Upper lobe of left lung (tissue), 6 donors: ENCODE measurements at regions not wholly inside any gene's neighbourhood (a gene's known extent, or its start where the extent isn't known, plus 50 kb on each side); places are given as distances from the start of the nearest gene placed in this dataset.

ENCODE experiments used
- ATAC-seq, 2 donors: fragments of 200-7000 bp; cut with Tn5 transposase; one replicate each; pipeline ENCODE4 v1.9.1; 2022; ENCODE audit warnings: mild to moderate bottlenecking in 2 of 2, moderate library complexity in 2 of 2; ENCODE audit not compliant: low FRiP score in 2 of 2
- DNase-seq, 2 donors: peaks; one replicate each; pipeline ENCODE4 v3.0.0-alpha.2; 2019 to 2020
- H3K27ac ChIP-seq, 4 donors: fragments of 200-600 bp; sonication (generic); one replicate each; pipeline ENCODE4 v1.5.1; 2016 to 2019
- H3K27me3 ChIP-seq, 4 donors: fragments of 200-600 bp; sonication (generic); one replicate each; pipeline ENCODE4 v1.5.1; 2017 to 2019
- H3K36me3 ChIP-seq, 4 donors: fragments of 200-600 bp; sonication (generic); one replicate each; pipeline ENCODE4 v1.5.1; 2016 to 2019
- H3K4me1 ChIP-seq, 4 donors: fragments of 200-600 bp; sonication (generic); one replicate each; pipeline ENCODE4 v1.5.1; 2018 to 2019
- H3K4me3 ChIP-seq, 4 donors: fragments of 200-600 bp; sonication (generic); one replicate each; pipeline ENCODE4 v1.5.1; 2017 to 2019; ENCODE audit warnings: mild to moderate bottlenecking in 2 of 4, moderate library complexity in 1 of 4
- H3K9me3 ChIP-seq, 4 donors: fragments of 200-600 bp; sonication (generic); one replicate each; pipeline ENCODE4 v1.5.1; 2018 to 2019
- CTCF ChIP-seq, 6 experiments: fragments of 450-650 bp in 4 of 6; fragments of 200-600 bp in 2 of 6; sonication (generic) in 2 of 6; IDR thresholded peaks; one replicate each; pipeline ENCODE4 v1.5.1; 2016 to 2019; ENCODE audit warnings: antibody characterized with exemption in 6 of 6
- EP300 ChIP-seq, 4 donors: sonication (generic); formaldehyde crosslinking; IDR thresholded peaks; one replicate each; pipeline ENCODE4 v1.5.1; 2017; ENCODE audit warnings: antibody characterized with exemption in 4 of 4, control low read depth in 2 of 4
- POLR2A ChIP-seq, 4 donors: fragments of 450-650 bp; IDR thresholded peaks; one replicate each; pipeline ENCODE4 v1.5.1; 2016 to 2017; ENCODE audit warnings: antibody characterized with exemption in 4 of 4, mild to moderate bottlenecking in 2 of 4
- POLR2AphosphoS5 ChIP-seq, 2 donors: sonication (generic); formaldehyde crosslinking; IDR thresholded peaks; one replicate each; pipeline ENCODE4 v1.5.1; 2017; ENCODE audit warnings: antibody characterized with exemption in 2 of 2
- WGBS, 2 donors: methylation state at CpG; one replicate each; pipeline ENCODE4 v1.1.5; 2017 to 2018; 5-methylcytosine and 5-hydroxymethylcytosine counted together
- donor health status: DM: no; HTN: no; CAD: no; lungs with moderate emphysema.
- donor health status: DM: no; HTN: yes; CAD: no; lungs with severe emphysema.

DNA sequence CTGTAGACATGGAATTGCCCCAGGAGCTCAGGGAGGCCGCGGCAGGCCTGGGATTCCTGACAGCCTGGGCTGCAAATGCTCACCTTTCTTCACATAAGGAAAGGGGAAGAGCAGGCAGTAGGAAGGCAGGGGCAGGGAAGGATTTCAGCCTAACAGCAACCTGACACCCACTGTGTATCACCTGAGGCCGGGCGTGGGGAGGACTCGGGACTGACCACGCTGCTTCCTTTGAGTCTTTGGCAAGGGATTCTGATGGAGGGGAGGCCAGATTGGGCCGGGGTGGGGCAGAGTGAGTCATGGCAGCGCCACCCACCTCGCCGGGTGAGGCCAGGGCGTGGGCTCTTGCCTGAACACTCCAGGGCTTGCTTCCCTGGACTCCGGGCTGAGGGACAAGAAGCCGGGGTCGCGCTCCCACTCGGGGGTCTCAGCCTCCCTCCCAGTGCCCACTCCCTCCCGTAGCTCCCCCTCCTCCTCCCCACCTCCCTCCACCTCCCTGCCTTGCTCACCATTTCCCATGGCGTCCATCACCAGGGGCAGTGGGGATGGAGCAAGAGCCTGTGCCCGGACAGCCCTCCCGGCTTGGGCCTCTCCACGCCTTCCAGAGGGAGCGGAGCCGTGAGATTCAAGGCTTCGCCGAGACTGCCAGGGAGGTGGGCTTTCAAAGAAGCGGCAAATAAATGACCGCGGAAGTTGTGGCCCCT lies 247.9 kb upstream of the RTL1 start:
- H3K9me3 ChIP-seq = no peaks in the 10 kb centered on the region
- TF ChIP-seq EP300 (IDR thresholded peaks at IDR 0.05) (no peak), POLR2AphosphoS5 (IDR thresholded peaks at IDR 0.05) (no peak), POLR2A (IDR thresholded peaks at IDR 0.05) (no peak), CTCF (IDR thresholded peaks at IDR 0.05) (no peak)
- ATAC-seq = peak in 1 of 2 donors; percentile 49
- no peak overlapping the region for H3K27ac ChIP-seq
- no peak overlapping the region for H3K4me3 ChIP-seq
- WGBS, 2 donors = 71 to 78% methylated on average over 22 to 28 of the region's 28 CpGs
- peak in 1 of 2 donors; percentile 52 for DNase-seq
- no peaks in the 10 kb centered on the region for H3K36me3 ChIP-seq
- no peaks in the 10 kb centered on the region for H3K4me1 ChIP-seq
- H3K27me3 ChIP-seq = no peaks in the 10 kb centered on the region

- ATAC-seq = no peak
- H3K27me3 ChIP-seq = no peaks in the 10 kb centered on the region
- H3K9me3 ChIP-seq = no peaks in the 10 kb centered on the region
- H3K36me3 ChIP-seq = no peaks in the 10 kb centered on the region
- TF ChIP-seq POLR2A (IDR thresholded peaks at IDR 0.05) (no peak), POLR2AphosphoS5 (IDR thresholded peaks at IDR 0.05) (no peak), CTCF (IDR thresholded peaks at IDR 0.05) (no peak), EP300 (IDR thresholded peaks at IDR 0.05) (no peak)
- 81 to 89% methylated on average over 17 to 18 of the region's 18 CpGs for WGBS, 2 donors
- DNase-seq = no peak
- H3K27ac ChIP-seq = no peak overlapping the region
- no peaks in the 10 kb centered on the region for H3K4me1 ChIP-seq
- H3K4me3 ChIP-seq = no peak overlapping the region
These were observed 248.4 kb upstream of the RTL1 start for GRCh38 chr14:101151927-101152305.

DNA sequence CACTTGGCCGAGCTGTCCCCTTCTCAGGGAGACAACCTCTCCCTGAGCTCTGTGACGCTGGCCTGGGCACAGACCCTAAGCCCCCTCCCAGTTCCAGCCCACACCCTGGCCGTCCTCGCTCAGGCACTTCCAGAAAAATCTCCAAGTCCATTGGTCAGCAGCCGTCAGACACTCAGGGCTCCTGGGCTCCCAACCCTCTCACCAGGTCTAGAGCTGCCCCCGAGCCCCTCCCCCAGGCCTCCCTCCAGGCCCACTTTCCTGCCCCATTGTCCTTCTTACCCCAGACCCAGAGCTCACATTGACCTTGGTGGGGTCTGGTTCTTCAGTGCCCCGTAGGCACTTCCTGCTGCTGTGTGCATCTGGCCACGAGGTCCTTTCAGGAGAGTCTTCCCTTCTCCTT lies 249.3 kb upstream of the RTL1 start:
- H3K27ac ChIP-seq = no peak overlapping the region
- ATAC-seq (no peak), DNase-seq (no peak)
- WGBS, 2 donors = 76 to 86% methylated on average over 5 to 8 of the region's 8 CpGs
- H3K36me3 ChIP-seq = no peaks in the 10 kb centered on the region
- no peaks in the 10 kb centered on the region for H3K4me1 ChIP-seq
- H3K4me3 ChIP-seq = no peak overlapping the region
- H3K27me3 ChIP-seq = no peaks in the 10 kb centered on the region
- TF ChIP-seq CTCF (IDR thresholded peaks at IDR 0.05) (no peak), EP300 (IDR thresholded peaks at IDR 0.05) (no peak), POLR2AphosphoS5 (IDR thresholded peaks at IDR 0.05) (no peak), POLR2A (IDR thresholded peaks at IDR 0.05) (no peak)
- H3K9me3 ChIP-seq = no peaks in the 10 kb centered on the region

DNA sequence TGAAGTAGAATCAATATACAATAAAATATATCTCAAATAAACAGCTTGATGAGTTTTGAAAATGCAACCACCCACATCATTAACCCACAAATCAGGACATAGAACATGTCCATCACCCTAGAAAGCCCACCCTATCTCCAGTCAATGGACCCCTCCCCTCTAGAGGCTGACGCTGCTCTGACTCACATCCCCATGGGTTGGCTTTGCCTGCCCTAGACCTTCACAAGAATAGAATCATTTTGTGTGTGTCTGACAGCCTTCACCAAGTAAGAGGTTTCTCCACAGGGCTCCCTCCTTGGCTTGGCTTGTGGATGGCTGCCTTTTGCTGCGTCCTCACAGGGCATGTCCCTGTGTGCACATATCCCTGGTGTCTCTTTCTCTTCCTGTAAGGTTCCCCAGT lies 250.2 kb upstream of the RTL1 start:
- DNase-seq (no peak), ATAC-seq (no peak)
- Histone ChIP-seq H3K9me3 (no peaks in the 10 kb centered on the region), H3K4me3 (no peak overlapping the region), H3K27ac (no peak overlapping the region), H3K27me3 (no peaks in the 10 kb centered on the region), H3K4me1 (no peaks in the 10 kb centered on the region), H3K36me3 (no peaks in the 10 kb centered on the region)
- TF ChIP-seq POLR2A (IDR thresholded peaks at IDR 0.05) (no peak), EP300 (IDR thresholded peaks at IDR 0.05) (no peak), POLR2AphosphoS5 (IDR thresholded peaks at IDR 0.05) (no peak), CTCF (IDR thresholded peaks at IDR 0.05) (no peak)
- WGBS, 2 donors = 88 to 95% methylated on average over 2 of the region's 2 CpGs

GRCh38 chr14:101155575-101155974 lies 252.1 kb upstream of the RTL1 start:
- Histone ChIP-seq H3K4me1 (no peaks in the 10 kb centered on the region), H3K27me3 (no peaks in the 10 kb centered on the region), H3K36me3 (no peaks in the 10 kb centered on the region), H3K9me3 (no peaks in the 10 kb centered on the region), H3K4me3 (no peak overlapping the region), H3K27ac (no peak overlapping the region)
- DNase-seq = no peak
- ATAC-seq = no peak
- WGBS, 2 donors = 70 to 80% methylated on average over 4 of the region's 4 CpGs
- TF ChIP-seq POLR2AphosphoS5 (IDR thresholded peaks at IDR 0.05) (no peak), POLR2A (IDR thresholded peaks at IDR 0.05) (no peak), CTCF (IDR thresholded peaks at IDR 0.05) (no peak), EP300 (IDR thresholded peaks at IDR 0.05) (no peak)
